Keratinocyte (primary cell): ENCODE measurements at regions not wholly inside any gene's neighbourhood (a gene's known extent, or its start where the extent isn't known, plus 50 kb on each side); places are given as distances from the start of the nearest gene placed in this dataset.

ENCODE experiments used
- CTCF ChIP-seq, 3 experiments: IDR thresholded peaks in 1 of 3; conservative IDR thresholded peaks in 1 of 3; optimal IDR thresholded peaks in 1 of 3; 2 replicates in 2 of 3; 3 replicates in 1 of 3; pipeline versions ENCODE3 to v1.5.1; 2011; ENCODE audit warnings: low read length in 3 of 3, mild to moderate bottlenecking in 3 of 3, moderate library complexity in 2 of 3, control low read depth in 1 of 3, inconsistent platforms in 1 of 3; ENCODE audit not compliant: insufficient read depth in 2 of 3; ENCODE audit errors: extremely low read depth in 1 of 3
- EZH2 ChIP-seq: IDR thresholded peaks from one replicate; pipeline ENCODE4 v1.6.1; 2012; ENCODE audit warnings: inconsistent platforms, mild to moderate bottlenecking, low read length, moderate library complexity

GRCh38 chr12:93292731-93293566 lies 84.8 kb upstream of the NUDT4 start:
- no peak for TF ChIP-seq EZH2
- TF ChIP-seq CTCF (optimal IDR thresholded peaks at IDR 0.05 in 1 of 3, IDR thresholded peaks at IDR 0.05 in 1 of 3, conservative IDR thresholded peaks at IDR 0.05 in 1 of 3; ENCODE audit: extremely low read depth in 1 of 3, insufficient read depth in 2 of 3, low read length in 3 of 3): no peak
